ENCODE measurements at regions not wholly inside any gene's neighbourhood (a gene's known extent, or its start where the extent isn't known, plus 50 kb on each side); places are given as distances from the start of the nearest gene placed in this dataset.

GRCh38 chr15:93566762-93567161 is 477.8 kb upstream of the RGMA start:
- TF ChIP-seq, protein P1, sequence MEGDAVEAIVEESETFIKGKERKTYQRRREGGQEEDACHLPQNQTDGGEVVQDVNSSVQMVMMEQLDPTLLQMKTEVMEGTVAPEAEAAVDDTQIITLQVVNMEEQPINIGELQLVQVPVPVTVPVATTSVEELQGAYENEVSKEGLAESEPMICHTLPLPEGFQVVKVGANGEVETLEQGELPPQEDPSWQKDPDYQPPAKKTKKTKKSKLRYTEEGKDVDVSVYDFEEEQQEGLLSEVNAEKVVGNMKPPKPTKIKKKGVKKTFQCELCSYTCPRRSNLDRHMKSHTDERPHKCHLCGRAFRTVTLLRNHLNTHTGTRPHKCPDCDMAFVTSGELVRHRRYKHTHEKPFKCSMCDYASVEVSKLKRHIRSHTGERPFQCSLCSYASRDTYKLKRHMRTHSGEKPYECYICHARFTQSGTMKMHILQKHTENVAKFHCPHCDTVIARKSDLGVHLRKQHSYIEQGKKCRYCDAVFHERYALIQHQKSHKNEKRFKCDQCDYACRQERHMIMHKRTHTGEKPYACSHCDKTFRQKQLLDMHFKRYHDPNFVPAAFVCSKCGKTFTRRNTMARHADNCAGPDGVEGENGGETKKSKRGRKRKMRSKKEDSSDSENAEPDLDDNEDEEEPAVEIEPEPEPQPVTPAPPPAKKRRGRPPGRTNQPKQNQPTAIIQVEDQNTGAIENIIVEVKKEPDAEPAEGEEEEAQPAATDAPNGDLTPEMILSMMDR (conservative IDR thresholded peaks at IDR 0.05) = no peak
- no peak for TF ChIP-seq ZFX (IDR thresholded peaks at IDR 0.05)

Measured in C4-2B (cell line).